GM18517 (cell line): ENCODE measurements at regions not wholly inside any gene's neighbourhood (a gene's known extent, or its start where the extent isn't known, plus 50 kb on each side); places are given as distances from the start of the nearest gene placed in this dataset.
"Not testable (repeated sequence)": the region's sequence is repeated elsewhere in the genome, so short reads cannot be mapped to it uniquely, and the experiment has no call there.

Source experiments
- ATAC-seq: cut with Tn5 transposase; IDR thresholded peaks from one replicate; pipeline ENCODE4 v1.9.1; 2021; ENCODE audit warnings: mild to moderate bottlenecking, moderate library complexity; ENCODE audit not compliant: unreplicated experiment

DNA sequence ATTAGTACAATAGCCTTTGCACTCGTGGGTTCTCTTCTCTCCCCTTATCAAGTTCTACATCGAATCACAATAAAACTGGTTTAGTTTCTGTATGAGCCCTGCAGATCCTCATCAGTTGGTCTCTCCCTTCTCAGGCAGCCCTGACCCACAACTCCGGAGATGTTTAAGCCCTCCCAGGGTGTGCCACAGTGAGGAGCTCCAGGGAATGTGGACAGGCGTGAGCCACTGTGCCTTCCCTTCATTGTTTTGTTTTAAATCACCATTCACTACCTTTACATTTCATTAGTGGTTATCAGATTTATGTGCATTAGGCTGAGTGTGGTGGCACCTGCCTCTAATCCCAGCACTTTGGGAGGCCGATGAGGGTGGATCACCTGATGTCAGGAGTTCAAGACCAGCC, 133.2 kb downstream of the LARP7 start:
- ATAC-seq = no peak

DNA sequence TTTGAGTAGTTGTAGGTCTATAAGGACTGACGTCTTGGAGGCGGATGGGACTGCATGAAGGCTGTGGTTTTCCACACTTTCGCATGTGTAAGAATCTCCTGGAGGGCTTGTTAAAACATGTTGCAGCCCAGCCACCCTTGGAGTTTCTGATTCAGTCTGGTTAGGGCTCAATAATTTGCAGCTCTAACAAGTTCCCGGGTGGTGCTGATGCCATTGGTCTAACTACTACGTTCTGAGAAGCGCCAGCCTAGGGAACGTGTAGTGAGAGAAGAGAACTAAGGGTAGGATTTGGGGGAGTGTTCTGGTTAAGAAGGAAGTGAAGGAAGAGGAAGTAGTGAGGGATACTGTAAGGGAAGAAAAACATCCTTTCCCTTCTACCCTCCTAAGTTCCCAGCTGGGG, 138.9 kb downstream of the LARP7 start:
- ATAC-seq = no peak

DNA sequence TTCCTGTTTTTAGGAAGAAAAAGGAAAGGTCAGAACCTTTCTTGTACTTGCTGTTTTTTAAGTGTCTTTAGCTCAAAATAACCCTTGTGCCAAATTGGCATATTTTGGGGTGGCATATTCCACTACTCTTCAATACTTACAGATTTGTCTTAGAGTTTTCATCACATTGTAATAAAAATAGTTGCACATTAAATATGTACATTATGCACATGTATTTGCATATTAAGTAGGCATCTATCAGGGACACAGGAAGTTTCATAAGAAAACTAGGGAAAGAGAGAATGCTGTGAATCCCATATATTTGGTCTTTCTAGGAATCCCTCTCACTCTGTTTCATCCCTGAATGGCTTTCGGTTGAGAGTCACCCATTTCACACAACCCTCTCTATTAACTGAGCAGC, 139.6 kb downstream of the LARP7 start:
- ATAC-seq = no peak

DNA sequence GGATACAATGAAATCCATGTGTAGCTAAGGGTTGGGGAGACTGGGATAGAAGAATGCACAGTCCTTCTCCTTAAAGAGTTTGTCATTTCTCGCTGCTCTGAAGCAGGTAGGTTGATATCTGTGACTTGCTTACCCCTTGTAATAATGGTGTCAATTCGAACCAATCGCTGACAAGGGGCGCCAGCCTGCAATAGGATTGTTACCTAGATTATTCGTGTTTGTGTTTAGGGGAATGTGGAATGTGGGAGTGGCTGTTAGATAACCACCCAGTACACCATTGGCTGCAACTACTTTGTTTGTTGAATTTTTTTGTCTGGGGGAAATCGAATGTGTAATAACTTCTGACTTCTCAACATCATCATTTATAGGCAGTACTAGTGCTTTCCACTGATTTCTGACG, 141.6 kb downstream of the LARP7 start:
- ATAC-seq = no peak

DNA sequence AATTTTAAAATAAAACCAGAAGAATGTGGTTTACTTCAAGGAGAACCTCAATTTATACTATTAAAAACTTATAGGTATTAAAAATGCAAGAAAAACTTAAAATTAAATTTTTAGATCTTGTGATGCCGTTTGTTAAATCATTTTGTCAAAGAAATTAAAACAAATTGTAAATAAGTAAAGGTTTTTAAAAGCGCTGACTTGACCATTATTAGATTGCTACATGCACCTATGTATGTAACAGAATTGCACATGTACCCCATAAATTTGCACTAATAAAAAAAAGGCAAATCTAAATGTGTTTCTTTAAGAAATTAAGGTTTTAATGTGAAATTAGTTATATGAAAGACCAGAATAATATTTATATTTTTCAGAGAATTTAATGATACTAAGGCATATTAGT, 156.1 kb downstream of the LARP7 start:
- ATAC-seq = no peak

DNA sequence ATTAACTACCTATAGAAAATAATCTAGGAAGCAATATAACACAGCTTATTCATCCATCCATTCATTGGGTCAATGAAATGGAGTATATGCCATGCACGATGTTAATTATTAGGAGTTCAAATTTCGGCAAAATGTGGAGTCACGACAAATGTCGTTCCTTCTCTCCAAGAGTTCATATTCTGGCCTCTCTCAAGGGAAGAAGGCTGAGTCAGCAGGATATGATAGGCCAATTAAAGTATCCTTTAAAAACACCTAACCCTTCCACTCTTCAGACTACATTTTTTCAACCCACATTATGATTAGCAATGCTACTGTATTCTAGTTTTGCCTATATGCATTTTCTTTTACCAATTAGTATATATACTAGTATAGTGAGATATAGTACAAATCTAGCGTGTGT, 163.1 kb downstream of the LARP7 start:
- ATAC-seq = no peak

DNA sequence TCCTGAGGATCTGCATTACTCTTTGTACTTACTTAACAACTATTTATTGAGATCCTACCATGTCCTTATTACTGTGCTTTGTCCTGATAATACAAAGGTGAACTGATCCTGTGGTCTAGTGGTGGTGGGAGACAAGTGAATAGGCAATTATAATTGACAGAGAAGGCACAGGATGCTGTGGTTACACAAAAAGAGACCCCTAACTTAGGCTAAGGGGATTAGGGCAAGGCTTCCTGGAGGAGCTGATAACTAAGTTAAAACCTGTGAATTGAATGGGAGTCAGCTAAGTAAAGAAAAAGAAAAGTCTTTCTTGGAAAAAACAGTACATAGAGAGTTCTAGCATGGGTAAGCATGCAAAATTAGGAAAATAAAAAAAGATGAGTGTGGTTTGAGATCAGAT, 164.4 kb downstream of the LARP7 start:
- ATAC-seq = no peak

DNA sequence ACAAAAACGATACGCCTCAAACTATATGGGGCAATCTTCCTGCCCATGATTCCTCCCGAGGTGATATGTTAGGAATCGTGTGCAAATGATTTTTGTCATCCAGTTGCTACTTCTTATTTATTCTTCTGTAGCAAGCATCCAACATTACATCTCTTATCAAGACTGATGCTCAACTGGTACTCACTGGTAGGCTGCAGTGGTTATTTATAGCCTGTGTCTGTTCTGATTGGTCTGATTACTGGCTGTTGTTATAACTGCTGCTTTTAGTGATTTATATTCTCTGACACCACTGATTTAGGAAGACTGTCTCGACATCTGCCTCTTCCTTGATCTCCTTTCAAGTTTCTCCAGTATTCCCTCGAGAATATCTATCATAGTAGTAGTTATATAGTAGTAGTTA, 165.8 kb downstream of the LARP7 start:
- ATAC-seq = no peak

DNA sequence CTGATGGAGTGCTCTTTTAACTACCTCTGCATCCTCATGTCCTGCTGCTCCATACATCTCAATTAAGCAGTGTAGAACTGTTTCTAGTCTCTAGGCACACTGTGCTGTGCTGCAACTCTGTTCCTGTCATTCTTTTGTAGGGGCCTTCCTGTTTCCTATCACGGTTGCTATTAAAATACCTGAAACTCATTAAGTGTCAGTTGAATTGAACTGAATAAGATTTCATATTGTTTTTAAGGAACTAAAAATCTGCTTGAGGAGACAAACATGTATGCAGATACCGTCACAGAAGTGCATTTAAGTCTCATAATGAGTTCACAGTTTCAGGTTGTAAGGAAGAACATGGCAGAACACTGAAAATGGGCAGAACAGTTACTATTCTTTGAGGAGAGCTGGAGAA, 170.1 kb downstream of the LARP7 start:
- peak; percentile 93 for ATAC-seq

DNA sequence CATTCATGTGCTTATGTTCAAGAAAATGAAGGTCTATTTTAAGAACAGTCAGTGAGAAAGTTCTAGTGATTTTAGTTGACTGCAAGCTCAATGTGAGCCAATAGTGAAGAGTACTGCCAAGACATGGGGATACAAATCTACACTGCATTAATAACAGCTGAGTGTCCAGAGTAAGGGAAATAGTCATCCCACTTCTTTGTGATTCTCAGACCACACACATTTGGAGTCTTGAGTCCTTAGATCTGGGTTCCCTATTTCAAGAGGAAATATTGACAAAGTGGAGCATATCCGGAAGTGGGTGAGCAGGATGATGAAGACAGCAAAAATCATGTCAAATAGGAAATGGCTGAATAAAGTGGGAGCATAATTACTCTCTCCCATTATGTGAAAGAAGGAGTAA, 171.1 kb downstream of the LARP7 start:
- ATAC-seq = no peak

DNA sequence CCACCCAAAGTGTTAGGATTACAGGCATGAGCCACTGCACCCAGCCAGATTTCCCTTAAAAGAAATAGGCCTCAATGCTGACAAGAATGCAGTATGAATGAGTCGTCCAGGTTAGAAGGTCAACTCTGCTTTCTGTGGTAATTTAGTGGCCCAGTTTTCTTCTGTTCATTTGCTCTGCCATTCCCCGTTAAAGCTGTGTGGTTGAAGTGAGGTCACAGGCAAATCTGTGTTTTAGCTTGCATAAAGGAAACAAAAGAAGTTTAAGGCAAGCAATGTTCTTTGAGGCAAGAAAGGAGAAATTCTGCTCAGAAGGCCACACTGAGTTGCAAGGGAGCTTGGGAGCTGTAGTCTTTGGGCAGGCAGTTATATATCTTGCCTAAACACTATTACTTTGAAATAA, 176.8 kb downstream of the LARP7 start:
- ATAC-seq = no peak

DNA sequence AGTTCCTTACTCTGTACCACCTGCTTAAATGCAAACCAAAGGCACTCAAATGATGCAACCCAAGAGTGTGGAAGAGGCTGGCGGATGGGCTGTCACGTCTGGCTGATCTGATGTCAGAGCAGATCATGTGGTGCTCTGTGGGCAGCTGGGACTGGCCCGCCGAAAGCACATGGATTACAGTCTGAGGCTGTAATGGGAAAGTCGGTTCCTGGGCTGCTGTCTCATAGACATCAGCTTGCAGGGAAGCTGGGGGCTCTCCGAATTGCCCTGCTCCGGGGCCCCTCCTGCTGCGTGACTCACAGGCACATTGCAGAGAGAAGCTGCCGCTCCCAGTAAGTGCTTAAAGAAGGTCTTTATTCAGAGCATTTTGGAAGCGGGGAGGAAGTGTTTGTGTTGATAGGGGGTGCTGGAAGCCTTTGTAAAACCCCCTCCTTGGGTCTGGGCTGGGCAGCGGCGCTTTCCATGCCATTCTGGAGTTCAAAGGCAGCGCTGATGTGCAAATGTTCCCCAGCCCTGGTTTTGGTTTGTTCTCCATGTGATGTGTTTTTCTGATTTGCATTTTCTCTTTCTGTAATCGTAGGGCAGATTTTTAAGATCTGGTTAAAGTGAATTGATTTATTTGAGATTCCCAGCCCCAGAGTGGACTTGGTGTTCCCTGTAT, 181.1 kb downstream of the LARP7 start:
- ATAC-seq = peak; percentile 96

DNA sequence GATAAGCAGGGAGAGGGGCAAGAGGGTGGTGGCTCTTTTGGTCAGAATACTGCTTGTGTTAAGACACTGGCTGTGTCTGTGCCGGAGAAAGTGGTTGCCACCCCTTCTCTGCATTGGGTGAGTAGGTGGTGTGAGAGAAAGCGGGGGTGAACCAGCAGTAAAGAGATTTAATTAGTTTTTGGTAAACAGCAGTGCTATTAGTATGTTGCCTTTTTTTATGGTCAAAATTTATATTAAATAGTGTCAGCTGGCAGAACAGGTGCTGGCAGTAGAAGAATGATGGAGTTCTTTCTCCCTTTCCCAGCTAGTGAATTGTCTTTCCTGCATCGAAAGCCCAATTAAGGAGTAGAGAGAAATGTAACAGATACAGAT, 181.6 kb downstream of the LARP7 start:
- peak; percentile 30 for ATAC-seq

DNA sequence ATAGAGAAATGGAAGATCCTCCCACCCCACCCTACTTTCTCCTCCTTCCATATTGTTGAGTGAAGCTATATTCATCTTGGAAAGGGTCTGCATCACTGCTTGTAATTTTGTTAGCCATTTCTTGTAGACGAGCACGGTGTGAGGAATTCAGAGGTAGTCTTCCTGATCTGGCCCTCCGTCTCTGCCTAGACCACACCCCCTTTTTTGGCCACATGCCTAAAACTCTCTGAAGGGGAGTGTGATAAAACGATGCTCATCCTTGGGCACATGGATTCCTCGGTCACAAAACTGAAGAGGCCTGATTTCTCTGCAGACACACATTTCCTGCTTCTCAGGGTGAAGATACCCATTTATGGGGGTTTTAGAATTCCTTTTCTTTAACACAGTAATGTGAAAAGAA, 182.8 kb downstream of the LARP7 start:
- no peak for ATAC-seq

DNA sequence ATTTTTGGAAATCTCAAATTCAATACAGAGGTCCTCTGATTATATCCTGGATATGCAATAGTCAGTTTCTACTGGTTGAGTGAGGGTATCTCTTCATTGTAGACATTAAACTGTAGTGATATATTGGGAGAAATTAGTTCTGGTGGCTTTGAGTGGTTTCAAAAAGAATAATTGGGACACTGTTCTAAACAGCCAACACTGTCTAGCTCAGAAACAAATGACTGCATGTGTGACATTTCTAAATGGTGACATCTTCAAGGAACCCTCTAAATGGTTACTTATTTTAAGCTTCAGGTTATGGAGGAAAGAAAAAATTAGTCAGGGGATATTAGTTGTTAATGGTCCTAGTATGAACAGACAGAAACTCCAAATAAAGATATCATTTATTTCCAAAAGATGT, 186.2 kb downstream of the LARP7 start:
- no peak for ATAC-seq

DNA sequence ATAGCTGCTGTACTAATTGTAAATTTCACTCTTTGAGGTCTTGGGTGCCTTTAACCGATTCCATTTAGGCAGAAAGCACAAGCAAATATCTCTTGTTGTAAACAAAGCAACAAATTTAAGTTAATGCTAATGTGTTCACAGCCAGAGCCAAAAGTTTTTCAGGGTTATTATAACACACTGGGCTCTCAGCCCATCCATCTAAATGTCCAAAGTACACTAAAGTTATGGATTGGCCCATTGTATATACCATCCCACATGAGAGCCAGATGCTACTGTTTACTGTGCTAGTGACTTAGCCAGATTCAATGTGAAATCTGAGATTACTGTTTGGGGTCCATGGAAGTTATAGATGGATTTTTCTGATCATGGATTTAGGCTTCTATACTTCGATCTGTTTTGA, 186.7 kb downstream of the LARP7 start:
- no peak for ATAC-seq

DNA sequence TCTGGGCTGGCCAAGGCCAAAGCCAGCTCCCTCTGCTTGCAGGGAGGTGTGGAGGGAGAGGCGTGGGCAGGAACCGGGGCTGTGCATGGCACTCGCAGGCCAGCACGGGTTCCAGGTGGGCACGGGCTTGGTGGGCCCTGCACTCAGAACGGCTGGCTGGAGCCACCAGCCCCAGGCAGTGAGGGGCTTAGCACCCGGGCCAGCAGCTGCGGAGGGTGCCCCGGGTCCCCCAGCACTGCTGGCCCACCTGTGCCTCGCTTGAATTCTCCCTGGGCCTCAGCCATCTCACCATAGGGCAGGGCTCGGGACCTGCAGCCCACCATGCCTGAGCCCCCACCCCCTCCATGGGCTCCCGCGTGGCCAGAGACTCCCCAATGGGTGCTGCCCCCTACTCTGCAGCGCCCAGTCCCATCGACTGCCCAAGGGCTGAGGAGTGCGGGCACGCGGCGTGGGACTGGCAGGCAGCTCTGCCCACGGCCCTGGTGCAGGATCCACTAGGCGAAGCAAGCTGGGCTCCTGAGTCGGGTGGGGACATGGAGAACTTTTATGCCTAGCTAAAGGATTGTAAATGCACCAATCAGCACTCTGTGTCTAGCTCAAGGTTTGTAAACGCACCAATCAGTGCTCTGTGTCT, 193.9 kb downstream of the LARP7 start:
- ATAC-seq = no peak

DNA sequence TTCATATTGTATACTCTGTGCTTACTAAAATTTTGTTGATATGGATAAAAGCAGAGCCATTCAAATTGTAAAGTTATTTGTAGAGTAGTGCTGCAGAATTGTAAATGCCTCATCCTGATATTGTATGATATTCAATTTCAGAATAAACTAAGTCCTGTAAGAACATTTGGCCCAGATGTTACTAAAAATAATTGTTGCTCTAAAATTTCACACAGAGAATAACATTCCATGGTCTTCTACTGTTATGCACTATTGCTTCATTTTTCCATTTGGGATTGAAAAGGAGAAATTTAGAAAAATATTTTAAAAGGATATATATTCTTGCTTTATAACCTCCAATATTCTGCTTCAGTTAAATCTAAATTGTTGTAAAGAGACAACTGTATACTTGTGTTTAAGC, 195.6 kb downstream of the LARP7 start:
- ATAC-seq = no peak

DNA sequence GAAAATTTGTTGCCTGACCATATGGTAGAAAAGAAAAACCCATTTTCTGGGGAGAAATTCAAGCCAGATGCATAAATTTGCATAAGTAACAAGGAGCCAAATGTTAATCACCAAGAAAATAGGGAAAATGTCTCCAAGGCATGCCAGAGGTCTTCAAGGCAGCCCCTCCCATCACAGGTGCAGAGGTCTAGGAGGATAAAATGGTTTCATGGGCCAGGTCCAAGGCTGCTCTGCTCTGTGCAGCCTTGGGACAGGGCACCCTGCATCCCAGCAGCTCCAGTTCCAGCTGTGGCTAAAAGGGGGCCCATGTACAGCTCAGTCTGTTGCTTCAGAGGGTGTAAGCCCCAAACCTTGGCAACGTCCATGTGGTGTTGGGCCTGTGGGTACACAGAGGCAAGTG, 200.0 kb downstream of the LARP7 start:
- no peak for ATAC-seq

DNA sequence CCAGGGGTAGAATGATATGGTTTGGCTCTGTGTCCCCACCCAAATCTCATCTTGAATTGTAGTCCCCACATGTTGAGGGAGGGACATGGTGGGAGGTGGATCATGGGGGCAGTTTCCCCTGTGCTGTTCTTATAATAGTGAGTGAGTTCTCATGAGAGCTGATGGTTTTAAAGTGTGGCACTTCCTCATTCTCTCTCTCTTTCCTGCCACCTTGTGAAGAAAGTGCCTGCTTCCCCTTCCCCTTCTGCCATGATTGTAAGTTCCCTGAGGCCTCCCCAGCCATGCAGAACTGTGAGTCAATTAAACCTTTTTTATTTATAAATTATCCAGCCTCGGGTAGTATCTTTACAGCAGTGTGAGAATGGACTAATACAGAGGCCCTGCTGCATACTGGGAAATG, 201.1 kb downstream of the LARP7 start:
- ATAC-seq = not testable (repeated sequence)

DNA sequence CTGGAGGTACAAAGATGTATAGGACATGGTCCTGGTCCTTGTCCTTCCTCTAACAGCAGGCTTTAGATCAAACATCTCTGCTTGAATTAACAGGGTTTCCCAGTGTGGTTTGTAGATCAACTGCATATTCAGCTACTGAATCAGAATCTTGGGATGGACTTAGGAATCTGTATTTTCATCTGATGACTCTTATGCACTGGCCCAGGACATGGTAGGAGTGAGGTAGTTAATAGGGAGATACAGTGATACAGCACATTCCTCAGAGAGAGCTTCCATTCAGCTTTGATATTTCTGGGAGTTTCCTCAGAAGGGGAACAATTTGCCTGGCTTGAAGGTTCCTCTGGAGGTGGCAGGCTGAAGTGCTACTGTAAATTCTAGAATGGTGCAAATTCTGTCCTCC, 203.1 kb downstream of the LARP7 start:
- no peak for ATAC-seq

DNA sequence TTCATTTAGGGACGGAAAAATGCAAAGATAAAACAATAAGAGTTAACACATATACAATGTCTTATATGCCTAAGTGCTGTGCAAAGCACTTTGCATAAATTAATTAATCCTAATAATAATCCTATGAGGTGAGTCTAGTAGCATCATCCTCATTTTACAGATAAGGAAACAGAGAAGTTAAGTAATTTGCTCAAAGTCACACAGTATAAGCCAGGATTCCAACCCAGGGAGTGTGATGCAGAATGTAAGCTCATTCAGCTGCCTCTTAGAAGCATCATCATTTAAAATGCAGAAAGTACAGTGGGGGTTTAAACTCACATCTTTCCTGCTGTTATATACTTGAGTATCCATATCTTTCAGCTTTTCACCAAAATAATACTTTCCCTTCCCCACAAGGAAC, 203.7 kb downstream of the LARP7 start:
- ATAC-seq = no peak

DNA sequence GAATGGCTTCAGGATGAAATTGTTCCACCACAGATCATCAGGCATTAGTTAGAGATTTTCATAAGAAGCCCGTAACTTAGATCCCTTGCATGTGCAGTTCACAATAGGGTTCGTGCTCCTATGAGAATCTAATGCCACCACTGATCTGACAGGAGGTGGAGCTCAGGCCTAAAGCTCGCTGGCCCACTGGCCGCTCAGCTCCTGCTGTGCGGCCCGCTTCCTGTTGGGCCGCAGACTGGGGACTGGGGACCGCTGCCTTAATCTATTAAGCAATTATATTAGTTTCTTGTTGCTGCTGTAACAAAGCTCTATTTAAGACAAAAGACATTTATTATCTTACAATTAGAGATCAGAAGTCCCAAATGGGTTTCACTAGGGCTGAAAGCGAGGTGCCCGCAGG, 205.6 kb downstream of the LARP7 start:
- no peak for ATAC-seq
